Right atrium auricular region (tissue), 2 donors: ENCODE measurements at regions not wholly inside any gene's neighbourhood (a gene's known extent, or its start where the extent isn't known, plus 50 kb on each side); places are given as distances from the start of the nearest gene placed in this dataset.
"Not testable (repeated sequence)": the region's sequence is repeated elsewhere in the genome, so short reads cannot be mapped to it uniquely, and the experiment has no call there.

Experiments used
- DNase-seq: peaks from one replicate; pipeline ENCODE4 v3.0.0-alpha.2; 2019; ENCODE audit warnings: low spot score
- H3K27ac ChIP-seq, 2 donors: fragments of 200-600 bp; sonication (generic); 1 replicate in 1 of 2; 2 replicates in 1 of 2; pipeline ENCODE4 v1.5.1; 2016 to 2019
- H3K27me3 ChIP-seq, 2 donors: fragments of 200-600 bp; sonication (generic); one replicate each; pipeline versions ENCODE4 v1.5.1 to v1.6.0; 2017 to 2019
- H3K36me3 ChIP-seq: fragments of 200-600 bp; sonication (generic); one replicate; pipeline ENCODE4 v1.5.1; 2016
- H3K4me1 ChIP-seq, 2 donors: fragments of 200-600 bp; sonication (generic); one replicate each; pipeline versions ENCODE4 v1.5.1 to v1.6.0; 2017 to 2019
- H3K4me3 ChIP-seq, 2 donors: fragments of 200-600 bp; sonication (generic); 1 replicate in 1 of 2; 2 replicates in 1 of 2; pipeline ENCODE4 v1.5.1; 2017 to 2019; ENCODE audit warnings: mild to moderate bottlenecking in 1 of 2, moderate library complexity in 1 of 2
- H3K9me3 ChIP-seq, 2 donors: fragments of 200-600 bp; sonication (generic); one replicate each; pipeline ENCODE4 v1.5.1; 2019
- CTCF ChIP-seq, 2 donors: fragments of 200-600 bp; sonication (generic); IDR thresholded peaks; one replicate each; pipeline ENCODE4 v1.5.1; 2019; ENCODE audit warnings: antibody characterized with exemption in 2 of 2

- Histone ChIP-seq H3K4me3 (no peak overlapping the region), H3K9me3 (no peaks in the 10 kb centered on the region), H3K27ac (no peak overlapping the region), H3K36me3 (no peaks in the 10 kb centered on the region), H3K27me3 (no peaks in the 10 kb centered on the region), H3K4me1 (no peaks in the 10 kb centered on the region)
- no peak for DNase-seq
- TF ChIP-seq CTCF (IDR thresholded peaks at IDR 0.05): no peak
Observed at GRCh38 chr4:10223782-10224181, 107.2 kb upstream of the WDR1 start.

GRCh38 chr4:10213481-10213880 lies 96.9 kb upstream of the WDR1 start:
- H3K27me3 ChIP-seq, H3K36me3 ChIP-seq, H3K4me3 ChIP-seq, DNase-seq, H3K27ac ChIP-seq, H3K4me1 ChIP-seq, H3K9me3 ChIP-seq: not testable (repeated sequence)

GRCh38 chr4:10212901-10213300 lies 96.3 kb upstream of the WDR1 start:
- H3K4me1 ChIP-seq: no peaks in the 10 kb centered on the region
- H3K27me3 ChIP-seq: no peaks in the 10 kb centered on the region
- DNase-seq: no peak
- TF ChIP-seq CTCF (IDR thresholded peaks at IDR 0.05): no peak
- no peak overlapping the region for H3K27ac ChIP-seq
- H3K4me3 ChIP-seq: no peak overlapping the region
- no peaks in the 10 kb centered on the region for H3K36me3 ChIP-seq
- no peaks in the 10 kb centered on the region for H3K9me3 ChIP-seq

- Histone ChIP-seq H3K36me3 (no peaks in the 10 kb centered on the region), H3K4me3 (no peak overlapping the region), H3K27me3 (no peaks in the 10 kb centered on the region), H3K27ac (no peak overlapping the region), H3K4me1 (no peaks in the 10 kb centered on the region), H3K9me3 (no peaks in the 10 kb centered on the region)
- no peak for DNase-seq
- no peak for TF ChIP-seq CTCF (IDR thresholded peaks at IDR 0.05)
Observed at GRCh38 chr4:10212400-10212799, 95.8 kb upstream of the WDR1 start.

- no peaks in the 10 kb centered on the region for H3K9me3 ChIP-seq
- no peak for DNase-seq
- H3K27ac ChIP-seq: no peak overlapping the region
- H3K27me3 ChIP-seq: no peaks in the 10 kb centered on the region
- no peaks in the 10 kb centered on the region for H3K4me1 ChIP-seq
- no peak overlapping the region for H3K4me3 ChIP-seq
- no peaks in the 10 kb centered on the region for H3K36me3 ChIP-seq
- TF ChIP-seq CTCF (IDR thresholded peaks at IDR 0.05): no peak
Observed at GRCh38 chr4:10207116-10207515, 90.5 kb upstream of the WDR1 start.

GRCh38 chr4:10205223-10205622 lies 88.6 kb upstream of the WDR1 start:
- no peak overlapping the region for H3K4me3 ChIP-seq
- H3K9me3 ChIP-seq: no peaks in the 10 kb centered on the region
- no peaks in the 10 kb centered on the region for H3K36me3 ChIP-seq
- no peaks in the 10 kb centered on the region for H3K27me3 ChIP-seq
- no peaks in the 10 kb centered on the region for H3K4me1 ChIP-seq
- no peak for TF ChIP-seq CTCF (IDR thresholded peaks at IDR 0.05)
- DNase-seq: no peak
- no peak overlapping the region for H3K27ac ChIP-seq
